ENCODE measurements at regions not wholly inside any gene's neighbourhood (a gene's known extent, or its start where the extent isn't known, plus 50 kb on each side); places are given as distances from the start of the nearest gene placed in this dataset.

DNA sequence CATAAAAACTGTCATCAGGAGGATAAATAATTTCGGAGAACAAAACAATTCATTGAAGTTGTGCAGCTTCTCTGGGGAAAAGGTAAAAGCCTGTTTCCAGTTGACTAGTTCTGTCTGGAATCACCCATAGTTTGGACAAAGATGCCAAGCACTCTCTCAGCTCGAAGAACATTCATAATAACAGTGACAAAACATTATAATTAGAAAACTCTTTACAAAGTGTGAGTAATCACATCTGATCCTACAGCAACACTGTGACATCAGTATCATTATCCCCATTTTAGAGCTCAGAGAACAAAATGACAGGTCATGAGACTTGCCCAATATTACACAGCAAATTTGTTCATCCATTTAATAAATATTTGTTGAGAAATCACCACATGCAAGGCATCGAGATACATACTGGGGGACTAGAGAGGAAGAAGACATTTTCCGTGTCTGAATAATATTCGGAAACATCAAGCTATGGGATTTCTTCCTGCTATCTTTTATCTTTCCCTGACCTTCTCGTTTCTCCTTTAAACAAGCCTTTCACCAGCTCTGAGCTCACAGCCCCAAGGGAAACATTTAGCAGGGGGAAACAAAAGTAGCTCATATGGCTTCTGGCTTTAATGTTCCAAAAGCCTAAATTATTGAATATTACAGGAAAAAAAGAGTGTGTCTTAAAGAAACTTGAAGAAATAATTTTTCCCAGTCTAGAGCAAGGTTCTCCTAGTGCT is 123.3 kb upstream of the GHITM start:
- Histone ChIP-seq H3K36me3 (ENCODE audit: control insufficient read depth in 2 of 2, extremely low read depth in 1 of 2, insufficient read depth in 2 of 2, low read length in 2 of 2) (no peaks in the 10 kb centered on the region), H3K27ac (ENCODE audit: insufficient read depth, low read depth, low read length) (no peak overlapping the region), H3K4me1 (ENCODE audit: control insufficient read depth, extremely low read depth, insufficient read depth, low read length) (no peaks in the 10 kb centered on the region), H3K79me2 (ENCODE audit: control insufficient read depth, insufficient read depth, low read length) (no peaks in the 10 kb centered on the region), H2AFZ (ENCODE audit: low read depth, low read length) (no peak overlapping the region), H3K4me3 (replicated peaks in 1 of 3; ENCODE audit: insufficient read depth in 1 of 3, low read depth in 1 of 3, low read length in 3 of 3) (no peak overlapping the region), H3K9me1 (replicated peaks; ENCODE audit: control insufficient read depth, extremely low read depth, insufficient read depth, low read length) (no peaks in the 10 kb centered on the region), H3K4me2 (ENCODE audit: insufficient read depth, low read length) (no peak overlapping the region), H3K9ac (replicated peaks; ENCODE audit: extremely low read depth, insufficient read depth, low read length) (no peak overlapping the region), H4K20me1 (replicated peaks; ENCODE audit: control insufficient read depth, extremely low read depth, insufficient read depth, low read length) (no peaks in the 10 kb centered on the region), H3K27me3 (ENCODE audit: control insufficient read depth in 2 of 2, insufficient read depth in 2 of 2, low read length in 2 of 2) (no peaks in the 10 kb centered on the region), H3K9me3 (replicated peaks; ENCODE audit: control insufficient read depth, insufficient read depth, low read length) (no peaks in the 10 kb centered on the region)
- ChIA-PET CTCF (interaction anchor here (1.8 kb wide), 1 partner anchor 11 kb away, joined by 13 read pairs; no protein-coding TSS in a partner anchor), POLR2A (no interaction called here)
- TF ChIP-seq POLR2AphosphoS5 (IDR thresholded peaks at IDR 0.05; ENCODE audit: insufficient read depth, low read depth, low read length) (no peak), GATA2 (IDR thresholded peaks at IDR 0.05; ENCODE audit: insufficient read depth, insufficient read length, low read depth, low read length) (no peak), FOS (IDR thresholded peaks at IDR 0.05; ENCODE audit: borderline replicate concordance, insufficient read depth, low read length) (no peak), POLR2A (IDR thresholded peaks at IDR 0.05; ENCODE audit: low read depth, low read length) (no peak), EZH2 (IDR thresholded peaks at IDR 0.05; ENCODE audit: borderline replicate concordance, low read depth, low read length, severe bottlenecking) (no peak), MYC (IDR thresholded peaks at IDR 0.05; ENCODE audit: low read depth, low read length) (no peak), JUN (IDR thresholded peaks at IDR 0.05; ENCODE audit: borderline replicate concordance, insufficient read depth, insufficient read length, low read depth) (no peak)
- TF ChIP-seq, protein P1, sequence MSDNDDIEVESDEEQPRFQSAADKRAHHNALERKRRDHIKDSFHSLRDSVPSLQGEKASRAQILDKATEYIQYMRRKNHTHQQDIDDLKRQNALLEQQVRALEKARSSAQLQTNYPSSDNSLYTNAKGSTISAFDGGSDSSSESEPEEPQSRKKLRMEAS (IDR thresholded peaks at IDR 0.05; ENCODE audit: insufficient read depth, insufficient read length), result no peak
- TF ChIP-seq, protein P2, sequence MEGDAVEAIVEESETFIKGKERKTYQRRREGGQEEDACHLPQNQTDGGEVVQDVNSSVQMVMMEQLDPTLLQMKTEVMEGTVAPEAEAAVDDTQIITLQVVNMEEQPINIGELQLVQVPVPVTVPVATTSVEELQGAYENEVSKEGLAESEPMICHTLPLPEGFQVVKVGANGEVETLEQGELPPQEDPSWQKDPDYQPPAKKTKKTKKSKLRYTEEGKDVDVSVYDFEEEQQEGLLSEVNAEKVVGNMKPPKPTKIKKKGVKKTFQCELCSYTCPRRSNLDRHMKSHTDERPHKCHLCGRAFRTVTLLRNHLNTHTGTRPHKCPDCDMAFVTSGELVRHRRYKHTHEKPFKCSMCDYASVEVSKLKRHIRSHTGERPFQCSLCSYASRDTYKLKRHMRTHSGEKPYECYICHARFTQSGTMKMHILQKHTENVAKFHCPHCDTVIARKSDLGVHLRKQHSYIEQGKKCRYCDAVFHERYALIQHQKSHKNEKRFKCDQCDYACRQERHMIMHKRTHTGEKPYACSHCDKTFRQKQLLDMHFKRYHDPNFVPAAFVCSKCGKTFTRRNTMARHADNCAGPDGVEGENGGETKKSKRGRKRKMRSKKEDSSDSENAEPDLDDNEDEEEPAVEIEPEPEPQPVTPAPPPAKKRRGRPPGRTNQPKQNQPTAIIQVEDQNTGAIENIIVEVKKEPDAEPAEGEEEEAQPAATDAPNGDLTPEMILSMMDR (IDR thresholded peaks at IDR 0.05; ENCODE audit: extremely low read depth in 1 of 2, insufficient read depth in 1 of 2, low read depth in 1 of 2, low read length in 2 of 2), result no peak
- dilution Hi-C loops (cut with MboI; ENCODE audit: extremely low pct_ligation_motif_present, low sequenced_read_pairs) (no loop called here), intact Hi-C loops (cut with micrococcal nuclease) (no loop called here)
- DNase-seq (ENCODE audit: low read depth, low spot score) (no peak), FAIRE-seq (no peak)
- no TSS peak for BruUV-seq (replicated peaks)

Data from endothelial cell of umbilical vein (primary cell).